ENCODE measurements at regions not wholly inside any gene's neighbourhood (a gene's known extent, or its start where the extent isn't known, plus 50 kb on each side); places are given as distances from the start of the nearest gene placed in this dataset.

- H3K9ac ChIP-seq (ENCODE audit: low read depth in 1 of 2, low read length in 2 of 2): no peak overlapping the region
- no peaks in the 10 kb centered on the region for H3K27me3 ChIP-seq (ENCODE audit: control insufficient read depth in 4 of 4, insufficient read depth in 4 of 4, low read length in 3 of 4)
- no peak overlapping the region for H3K4me3 ChIP-seq (ENCODE audit: low read depth in 1 of 3, low read length in 3 of 3)
- no peaks in the 10 kb centered on the region for H3K36me3 ChIP-seq (ENCODE audit: control insufficient read depth in 4 of 4, insufficient read depth in 3 of 4, low read depth in 1 of 4, low read length in 3 of 4)
- no peak overlapping the region for H3K27ac ChIP-seq (ENCODE audit: low read depth in 1 of 2, low read length in 2 of 2)
- no peaks in the 10 kb centered on the region for H3K9me3 ChIP-seq (ENCODE audit: control insufficient read depth in 4 of 4, low read length in 3 of 4)
- WGBS: 64% methylated on average over 2 of the region's 2 CpGs
- no peaks in the 10 kb centered on the region for H3K4me1 ChIP-seq (ENCODE audit: control insufficient read depth in 4 of 4, insufficient read depth in 4 of 4, low read length in 3 of 4)
- DNase-seq (ENCODE audit: low spot score): no peak
- no peak for TF ChIP-seq NR2F2 (IDR thresholded peaks at IDR 0.05)
Observed at GRCh38 chr5:61964201-61964600, 341.8 kb upstream of the KIF2A start.

GRCh38 chr5:61965069-61965468, 340.9 kb upstream of the KIF2A start:
- 82% methylated on average over 1 of the region's 1 CpG for WGBS
- H3K27ac ChIP-seq (ENCODE audit: low read depth in 1 of 2, low read length in 2 of 2): no peak overlapping the region
- no peak overlapping the region for H3K4me3 ChIP-seq (ENCODE audit: low read depth in 1 of 3, low read length in 3 of 3)
- no peaks in the 10 kb centered on the region for H3K4me1 ChIP-seq (ENCODE audit: control insufficient read depth in 4 of 4, insufficient read depth in 4 of 4, low read length in 3 of 4)
- TF ChIP-seq SP1 (IDR thresholded peaks at IDR 0.05) (no peak), FOXA2 (IDR thresholded peaks at IDR 0.05) (no peak), REST (IDR thresholded peaks at IDR 0.05) (no peak), YY1 (IDR thresholded peaks at IDR 0.05) (no peak), FOXA1 (IDR thresholded peaks at IDR 0.05) (no peak)
- H3K9me3 ChIP-seq (ENCODE audit: control insufficient read depth in 4 of 4, low read length in 3 of 4): no peaks in the 10 kb centered on the region
- no peak for DNase-seq (ENCODE audit: low spot score)
- H3K9ac ChIP-seq (ENCODE audit: low read depth in 1 of 2, low read length in 2 of 2): no peak overlapping the region
- no peaks in the 10 kb centered on the region for H3K36me3 ChIP-seq (ENCODE audit: control insufficient read depth in 4 of 4, insufficient read depth in 3 of 4, low read depth in 1 of 4, low read length in 3 of 4)
- H3K27me3 ChIP-seq (ENCODE audit: control insufficient read depth in 4 of 4, insufficient read depth in 4 of 4, low read length in 3 of 4): no peaks in the 10 kb centered on the region

- Histone ChIP-seq H3K9me3 (ENCODE audit: control insufficient read depth in 4 of 4, low read length in 3 of 4) (no peaks in the 10 kb centered on the region), H3K36me3 (ENCODE audit: control insufficient read depth in 4 of 4, insufficient read depth in 3 of 4, low read depth in 1 of 4, low read length in 3 of 4) (no peaks in the 10 kb centered on the region), H3K4me3 (ENCODE audit: low read depth in 1 of 3, low read length in 3 of 3) (no peak overlapping the region), H3K4me1 (ENCODE audit: control insufficient read depth in 4 of 4, insufficient read depth in 4 of 4, low read length in 3 of 4) (no peaks in the 10 kb centered on the region), H3K27me3 (ENCODE audit: control insufficient read depth in 4 of 4, insufficient read depth in 4 of 4, low read length in 3 of 4) (no peaks in the 10 kb centered on the region), H3K9ac (ENCODE audit: low read depth in 1 of 2, low read length in 2 of 2) (no peak overlapping the region), H3K27ac (ENCODE audit: low read depth in 1 of 2, low read length in 2 of 2) (no peak overlapping the region)
- DNase-seq (ENCODE audit: low spot score): no peak
- WGBS: 76% methylated on average over 5 of the region's 5 CpGs
- no peak for TF ChIP-seq FOXA1 (IDR thresholded peaks at IDR 0.05)
- TF ChIP-seq YY1 (IDR thresholded peaks at IDR 0.05): no peak
- TF ChIP-seq, protein P1, sequence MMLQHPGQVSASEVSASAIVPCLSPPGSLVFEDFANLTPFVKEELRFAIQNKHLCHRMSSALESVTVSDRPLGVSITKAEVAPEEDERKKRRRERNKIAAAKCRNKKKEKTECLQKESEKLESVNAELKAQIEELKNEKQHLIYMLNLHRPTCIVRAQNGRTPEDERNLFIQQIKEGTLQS (IDR thresholded peaks at IDR 0.05): no peak
- TF ChIP-seq NR2F2 (IDR thresholded peaks at IDR 0.05): no peak
- no peak for TF ChIP-seq TAF1 (conservative IDR thresholded peaks at IDR 0.05)
- TF ChIP-seq RAD21 (IDR thresholded peaks at IDR 0.05): no peak
- no peak for TF ChIP-seq JUND (IDR thresholded peaks at IDR 0.05)
- TF ChIP-seq, protein P2, sequence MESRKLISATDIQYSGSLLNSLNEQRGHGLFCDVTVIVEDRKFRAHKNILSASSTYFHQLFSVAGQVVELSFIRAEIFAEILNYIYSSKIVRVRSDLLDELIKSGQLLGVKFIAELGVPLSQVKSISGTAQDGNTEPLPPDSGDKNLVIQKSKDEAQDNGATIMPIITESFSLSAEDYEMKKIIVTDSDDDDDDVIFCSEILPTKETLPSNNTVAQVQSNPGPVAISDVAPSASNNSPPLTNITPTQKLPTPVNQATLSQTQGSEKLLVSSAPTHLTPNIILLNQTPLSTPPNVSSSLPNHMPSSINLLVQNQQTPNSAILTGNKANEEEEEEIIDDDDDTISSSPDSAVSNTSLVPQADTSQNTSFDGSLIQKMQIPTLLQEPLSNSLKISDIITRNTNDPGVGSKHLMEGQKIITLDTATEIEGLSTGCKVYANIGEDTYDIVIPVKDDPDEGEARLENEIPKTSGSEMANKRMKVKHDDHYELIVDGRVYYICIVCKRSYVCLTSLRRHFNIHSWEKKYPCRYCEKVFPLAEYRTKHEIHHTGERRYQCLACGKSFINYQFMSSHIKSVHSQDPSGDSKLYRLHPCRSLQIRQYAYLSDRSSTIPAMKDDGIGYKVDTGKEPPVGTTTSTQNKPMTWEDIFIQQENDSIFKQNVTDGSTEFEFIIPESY (IDR thresholded peaks at IDR 0.05): no peak
- no peak for TF ChIP-seq RXRA (IDR thresholded peaks at IDR 0.05)
- no peak for TF ChIP-seq SP1 (IDR thresholded peaks at IDR 0.05)
Observed at GRCh38 chr5:61965490-61965889, 340.5 kb upstream of the KIF2A start.
